SK-N-SH treated with all-trans-retinoic acid at 6 μM for 48 hours (cell line): ENCODE measurements at regions not wholly inside any gene's neighbourhood (a gene's known extent, or its start where the extent isn't known, plus 50 kb on each side); places are given as distances from the start of the nearest gene placed in this dataset.
"Not testable (repeated sequence)": the region's sequence is repeated elsewhere in the genome, so short reads cannot be mapped to it uniquely, and the experiment has no call there.

ENCODE experiments used
- ATAC-seq: fragments of 200-7000 bp; cut with Tn5 transposase; 3 replicates; pipeline ENCODE4 v1.9.1; 2020; ENCODE audit warnings: mild to moderate bottlenecking, moderate library complexity
- ESRRG ChIP-seq: fragments of 250-450 bp; sonication (Bioruptor Pico); IDR thresholded peaks from 2 replicates; pipeline ENCODE4 v1.6.1; 2021; ENCODE audit warnings: mild to moderate bottlenecking
- ISL1 ChIP-seq: fragments of 250-450 bp; sonication (Bioruptor Pico); IDR thresholded peaks from 2 replicates; pipeline ENCODE4 v2.1.2; 2022; ENCODE audit warnings: mild to moderate bottlenecking, moderate library complexity
- OSR1 ChIP-seq: fragments of 250-450 bp; sonication (Bioruptor Pico); IDR thresholded peaks from 2 replicates; pipeline ENCODE4 v1.8.0; 2022; ENCODE audit warnings: moderate library complexity, mild to moderate bottlenecking, inconsistent platforms
- SNAI2 ChIP-seq: fragments of 250-450 bp; sonication (Bioruptor Pico); IDR thresholded peaks from 2 replicates; pipeline ENCODE4 v1.5.0; 2020; ENCODE audit warnings: mild to moderate bottlenecking, moderate library complexity
- TCF4 ChIP-seq: fragments of 250-450 bp; sonication (Bioruptor Pico); IDR thresholded peaks from 2 replicates; pipeline ENCODE4 v1.8.0; 2021; ENCODE audit warnings: mild to moderate bottlenecking, moderate library complexity, borderline replicate concordance
- TOX ChIP-seq: fragments of 250-450 bp; sonication (Bioruptor Pico); IDR thresholded peaks from 2 replicates; pipeline ENCODE4 v1.8.0; 2021; ENCODE audit warnings: mild to moderate bottlenecking, moderate library complexity, borderline replicate concordance
- ZFP3 ChIP-seq: fragments of 250-450 bp; sonication (Bioruptor Pico); IDR thresholded peaks from 2 replicates; pipeline ENCODE4 v1.5.0; 2020; ENCODE audit warnings: mild to moderate bottlenecking, moderate library complexity
- ZNF70 ChIP-seq: fragments of 450-650 bp; formaldehyde crosslinking; IDR thresholded peaks from 2 replicates; pipeline ENCODE4 v1.5.0; 2020; ENCODE audit warnings: mild to moderate bottlenecking, moderate library complexity
- TF ChIP-seq, protein P1 (sequence below): fragments of 250-450 bp; sonication (Bioruptor Pico); IDR thresholded peaks from 2 replicates; pipeline ENCODE4 v1.8.0; 2020; ENCODE audit warnings: mild to moderate bottlenecking, moderate library complexity, borderline replicate concordance
- TF ChIP-seq, protein P2 (sequence below): fragments of 250-450 bp; sonication (Bioruptor Pico); IDR thresholded peaks from 2 replicates; pipeline ENCODE4 v1.5.1; 2021; ENCODE audit warnings: mild to moderate bottlenecking, moderate library complexity
- TF ChIP-seq, protein P3 (sequence below): fragments of 250-450 bp; sonication (Bioruptor Pico); IDR thresholded peaks from 2 replicates; pipeline ENCODE4 v1.5.0; 2020; ENCODE audit warnings: mild to moderate bottlenecking, moderate library complexity

DNA sequence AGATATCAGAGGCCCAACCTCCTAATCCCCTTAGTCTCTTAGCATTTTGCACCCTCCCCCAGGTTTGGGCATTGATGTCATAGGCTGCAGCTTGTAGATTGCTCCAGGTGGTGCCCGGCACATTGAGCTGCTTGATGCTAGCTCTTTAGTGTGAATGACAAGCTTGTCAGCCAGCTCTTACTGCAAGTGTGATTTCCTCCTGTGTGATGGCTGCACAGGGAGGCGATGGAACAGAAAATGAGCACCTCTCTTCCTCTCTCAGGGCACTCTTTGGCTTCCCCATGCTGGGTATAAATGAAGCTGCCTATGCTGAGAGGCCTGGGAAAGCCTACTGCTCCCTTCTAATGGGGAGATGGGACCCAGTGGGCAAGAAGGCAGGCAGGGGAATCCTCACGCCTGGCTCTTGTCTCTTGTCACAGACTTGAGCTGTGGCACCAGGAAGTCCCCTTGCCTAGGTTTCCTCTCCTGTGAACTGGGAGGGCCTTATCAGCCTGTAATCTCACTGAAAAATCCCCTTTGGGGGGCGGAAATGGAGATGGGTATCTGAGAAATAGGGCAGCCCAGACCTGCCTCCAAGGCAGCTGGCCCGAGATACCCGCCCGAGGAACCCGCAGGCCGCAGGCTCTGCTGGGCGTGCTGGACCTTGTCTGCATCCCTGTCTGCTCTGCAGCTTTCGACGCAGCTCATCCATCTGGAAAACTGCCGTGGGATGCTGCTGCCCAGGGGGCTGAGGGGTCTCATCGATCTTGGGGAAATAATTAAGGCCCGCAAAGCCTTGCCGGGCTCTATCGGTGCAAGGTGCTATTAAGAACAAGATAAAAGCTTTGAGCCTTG lies 163.5 kb upstream of the CXCR4 start:
- ATAC-seq, result no peak
- TF ChIP-seq ZFP3 (CRISPR knock-in tag), result no peak
- TF ChIP-seq, protein P1, sequence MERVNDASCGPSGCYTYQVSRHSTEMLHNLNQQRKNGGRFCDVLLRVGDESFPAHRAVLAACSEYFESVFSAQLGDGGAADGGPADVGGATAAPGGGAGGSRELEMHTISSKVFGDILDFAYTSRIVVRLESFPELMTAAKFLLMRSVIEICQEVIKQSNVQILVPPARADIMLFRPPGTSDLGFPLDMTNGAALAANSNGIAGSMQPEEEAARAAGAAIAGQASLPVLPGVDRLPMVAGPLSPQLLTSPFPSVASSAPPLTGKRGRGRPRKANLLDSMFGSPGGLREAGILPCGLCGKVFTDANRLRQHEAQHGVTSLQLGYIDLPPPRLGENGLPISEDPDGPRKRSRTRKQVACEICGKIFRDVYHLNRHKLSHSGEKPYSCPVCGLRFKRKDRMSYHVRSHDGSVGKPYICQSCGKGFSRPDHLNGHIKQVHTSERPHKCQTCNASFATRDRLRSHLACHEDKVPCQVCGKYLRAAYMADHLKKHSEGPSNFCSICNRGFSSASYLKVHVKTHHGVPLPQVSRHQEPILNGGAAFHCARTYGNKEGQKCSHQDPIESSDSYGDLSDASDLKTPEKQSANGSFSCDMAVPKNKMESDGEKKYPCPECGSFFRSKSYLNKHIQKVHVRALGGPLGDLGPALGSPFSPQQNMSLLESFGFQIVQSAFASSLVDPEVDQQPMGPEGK (CRISPR knock-in tag), result no peak

DNA sequence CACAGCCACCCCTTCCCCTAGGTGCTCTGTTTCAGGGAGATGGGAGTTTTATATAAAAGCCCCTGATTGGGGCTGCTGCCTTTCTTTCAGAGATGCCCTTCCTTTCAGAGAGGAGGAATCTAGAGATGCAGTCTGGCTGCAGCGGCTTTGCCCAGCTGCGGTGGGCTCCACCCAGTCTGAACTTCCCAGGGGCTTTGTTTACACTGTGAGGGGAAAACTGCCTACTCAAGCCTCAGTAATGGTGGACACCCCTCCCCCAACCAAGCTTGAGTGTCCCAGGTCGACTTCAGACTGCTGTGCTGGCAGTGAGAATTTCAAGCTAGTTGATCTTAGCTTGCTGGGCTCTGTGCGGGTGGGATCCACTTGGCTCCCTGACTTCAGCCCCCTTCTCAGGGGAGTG lies 148.4 kb upstream of the CXCR4 start:
- ATAC-seq, result not testable (repeated sequence)

DNA sequence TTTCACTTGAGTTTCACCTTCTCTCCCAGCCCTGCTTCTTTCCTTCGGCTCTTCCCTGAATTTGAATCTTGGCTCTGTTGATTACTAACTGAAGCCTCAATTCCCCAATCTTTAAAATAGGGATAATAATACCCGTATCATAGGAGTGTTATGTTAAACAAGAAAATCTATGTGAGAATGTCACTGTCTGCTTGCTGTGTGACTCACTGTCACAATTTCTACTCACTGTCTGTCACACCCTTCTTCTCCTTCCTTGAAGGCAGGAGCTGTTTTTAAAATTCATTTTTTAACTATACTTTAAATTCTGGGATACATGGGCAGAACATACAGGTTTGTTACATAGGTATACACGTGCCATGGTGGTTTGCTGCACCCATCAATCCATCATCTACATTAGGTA lies 141.6 kb upstream of the CXCR4 start:
- TF ChIP-seq ZNF70 (CRISPR knock-in tag) (no peak), ESRRG (CRISPR knock-in tag) (no peak), ISL1 (no peak), TOX (CRISPR knock-in tag) (no peak)
- TF ChIP-seq, all 23 proteins: peak for 0
- ATAC-seq, result no peak

DNA sequence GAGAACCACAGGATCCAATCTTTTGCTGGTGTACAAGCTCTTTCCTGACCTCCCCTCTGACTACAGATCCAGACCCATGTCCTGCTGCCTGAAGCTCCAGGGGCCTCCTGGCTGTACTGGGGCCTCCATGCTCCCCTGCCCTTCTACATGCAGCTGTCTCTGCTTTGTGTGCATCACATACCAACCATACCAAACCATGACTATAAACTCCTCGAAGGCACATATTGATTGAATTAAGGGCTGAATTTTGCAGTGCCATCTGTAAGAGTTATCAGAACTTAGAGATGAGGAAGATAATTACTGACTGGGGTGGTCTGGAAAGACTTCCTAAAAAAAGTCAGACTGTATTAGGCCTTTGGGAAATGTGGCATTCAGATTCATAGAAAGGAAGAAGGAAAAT lies 139.9 kb upstream of the CXCR4 start:
- peak; percentile 67; the same call in 1 of the 2 replicates for TF ChIP-seq TCF4
- TF ChIP-seq, protein P2, sequence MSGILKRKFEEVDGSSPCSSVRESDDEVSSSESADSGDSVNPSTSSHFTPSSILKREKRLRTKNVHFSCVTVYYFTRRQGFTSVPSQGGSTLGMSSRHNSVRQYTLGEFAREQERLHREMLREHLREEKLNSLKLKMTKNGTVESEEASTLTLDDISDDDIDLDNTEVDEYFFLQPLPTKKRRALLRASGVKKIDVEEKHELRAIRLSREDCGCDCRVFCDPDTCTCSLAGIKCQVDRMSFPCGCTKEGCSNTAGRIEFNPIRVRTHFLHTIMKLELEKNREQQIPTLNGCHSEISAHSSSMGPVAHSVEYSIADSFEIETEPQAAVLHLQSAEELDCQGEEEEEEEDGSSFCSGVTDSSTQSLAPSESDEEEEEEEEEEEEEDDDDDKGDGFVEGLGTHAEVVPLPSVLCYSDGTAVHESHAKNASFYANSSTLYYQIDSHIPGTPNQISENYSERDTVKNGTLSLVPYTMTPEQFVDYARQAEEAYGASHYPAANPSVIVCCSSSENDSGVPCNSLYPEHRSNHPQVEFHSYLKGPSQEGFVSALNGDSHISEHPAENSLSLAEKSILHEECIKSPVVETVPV (CRISPR knock-in tag), result no peak
- TF ChIP-seq, all 23 proteins: peak for 1
- no peak for ATAC-seq

DNA sequence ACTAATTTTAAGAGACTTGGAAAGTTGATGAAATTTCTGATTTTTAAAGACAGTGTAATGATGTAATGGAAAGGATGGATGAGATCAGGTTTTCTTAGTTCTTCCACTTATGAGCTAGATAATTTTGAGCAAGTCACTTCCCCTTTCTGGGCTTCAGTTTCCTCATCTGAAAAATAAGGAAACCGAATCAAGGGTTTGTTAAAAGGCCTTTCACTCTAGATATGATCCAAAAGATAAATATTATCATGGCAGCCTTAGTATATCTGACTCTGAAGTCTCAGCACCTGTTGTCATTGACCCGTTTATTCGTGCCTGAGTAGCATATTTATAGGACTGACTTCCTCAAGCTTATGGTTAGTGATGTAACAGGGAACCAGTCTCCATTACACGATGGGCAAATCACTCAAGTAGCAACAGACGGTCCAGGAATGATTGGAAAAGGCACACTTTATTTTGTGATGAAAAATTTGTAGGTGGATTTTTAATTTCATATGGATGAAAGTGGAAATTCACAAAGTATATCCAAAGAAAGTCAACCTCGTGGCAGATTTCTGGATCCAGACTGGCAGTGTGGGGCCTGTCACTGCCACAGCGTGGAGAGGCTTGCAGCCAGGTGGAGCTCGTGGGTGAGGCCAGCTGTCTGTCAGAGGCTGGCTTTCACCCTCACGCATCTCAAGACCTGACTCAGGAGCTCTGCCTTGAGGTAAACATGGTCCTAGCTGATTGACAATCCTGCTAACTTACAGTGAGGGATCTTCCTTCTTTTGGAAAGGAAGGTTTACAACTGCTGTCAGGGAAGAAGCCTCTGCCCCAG lies 137.9 kb upstream of the CXCR4 start:
- no peak for ATAC-seq
- TF ChIP-seq OSR1 (CRISPR knock-in tag), result no peak

DNA sequence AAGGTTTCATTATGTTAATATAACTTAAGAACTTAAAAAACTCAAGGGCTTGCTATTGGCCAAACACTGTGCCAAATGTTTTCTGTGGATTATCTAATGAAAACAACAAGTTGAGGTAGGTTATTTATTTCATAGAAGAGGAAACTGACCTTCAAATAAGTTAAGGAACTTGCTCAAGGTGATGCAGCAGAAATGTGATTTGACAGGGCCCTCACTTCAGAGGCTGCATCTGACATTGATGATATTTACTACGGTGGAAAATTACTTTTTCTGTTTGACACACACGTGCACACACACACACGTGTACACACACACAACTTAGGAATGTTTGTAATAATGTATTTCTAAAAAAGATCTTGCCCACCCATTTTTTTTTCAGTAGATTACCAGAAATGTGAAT lies 137.2 kb upstream of the CXCR4 start:
- TF ChIP-seq, protein P1 (CRISPR knock-in tag), result no peak
- TF ChIP-seq, protein P3, sequence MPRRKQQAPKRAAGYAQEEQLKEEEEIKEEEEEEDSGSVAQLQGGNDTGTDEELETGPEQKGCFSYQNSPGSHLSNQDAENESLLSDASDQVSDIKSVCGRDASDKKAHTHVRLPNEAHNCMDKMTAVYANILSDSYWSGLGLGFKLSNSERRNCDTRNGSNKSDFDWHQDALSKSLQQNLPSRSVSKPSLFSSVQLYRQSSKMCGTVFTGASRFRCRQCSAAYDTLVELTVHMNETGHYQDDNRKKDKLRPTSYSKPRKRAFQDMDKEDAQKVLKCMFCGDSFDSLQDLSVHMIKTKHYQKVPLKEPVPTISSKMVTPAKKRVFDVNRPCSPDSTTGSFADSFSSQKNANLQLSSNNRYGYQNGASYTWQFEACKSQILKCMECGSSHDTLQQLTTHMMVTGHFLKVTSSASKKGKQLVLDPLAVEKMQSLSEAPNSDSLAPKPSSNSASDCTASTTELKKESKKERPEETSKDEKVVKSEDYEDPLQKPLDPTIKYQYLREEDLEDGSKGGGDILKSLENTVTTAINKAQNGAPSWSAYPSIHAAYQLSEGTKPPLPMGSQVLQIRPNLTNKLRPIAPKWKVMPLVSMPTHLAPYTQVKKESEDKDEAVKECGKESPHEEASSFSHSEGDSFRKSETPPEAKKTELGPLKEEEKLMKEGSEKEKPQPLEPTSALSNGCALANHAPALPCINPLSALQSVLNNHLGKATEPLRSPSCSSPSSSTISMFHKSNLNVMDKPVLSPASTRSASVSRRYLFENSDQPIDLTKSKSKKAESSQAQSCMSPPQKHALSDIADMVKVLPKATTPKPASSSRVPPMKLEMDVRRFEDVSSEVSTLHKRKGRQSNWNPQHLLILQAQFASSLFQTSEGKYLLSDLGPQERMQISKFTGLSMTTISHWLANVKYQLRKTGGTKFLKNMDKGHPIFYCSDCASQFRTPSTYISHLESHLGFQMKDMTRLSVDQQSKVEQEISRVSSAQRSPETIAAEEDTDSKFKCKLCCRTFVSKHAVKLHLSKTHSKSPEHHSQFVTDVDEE (CRISPR knock-in tag), result no peak
- TF ChIP-seq ZNF70 (CRISPR knock-in tag) (no peak), ISL1 (no peak)
- ATAC-seq, result no peak

DNA sequence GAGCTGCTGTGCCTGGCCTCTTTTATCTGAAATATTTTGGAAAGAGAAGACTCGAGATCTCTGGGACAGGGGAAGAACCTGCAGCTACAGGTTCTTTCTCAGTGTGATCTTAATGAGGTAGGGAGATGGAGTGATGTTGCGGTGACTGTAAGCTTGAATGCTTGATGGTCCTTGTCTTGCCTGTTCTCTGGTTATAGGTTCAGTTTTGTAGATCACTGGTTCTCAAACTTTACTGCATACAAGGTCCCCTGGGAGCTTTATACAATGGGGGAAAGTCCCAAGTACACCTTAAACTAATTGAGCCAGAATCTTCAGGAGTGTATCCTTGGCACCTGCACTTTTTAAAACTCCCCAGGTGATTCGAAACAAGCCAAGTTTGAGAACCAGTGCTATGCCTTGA lies 136.7 kb upstream of the CXCR4 start:
- no peak for ATAC-seq
- no peak for TF ChIP-seq SNAI2
